GM19043 (cell line): ENCODE measurements at regions not wholly inside any gene's neighbourhood (a gene's known extent, or its start where the extent isn't known, plus 50 kb on each side); places are given as distances from the start of the nearest gene placed in this dataset.
A peak's percentile ranks its signal among the peaks of the same experiment; 100 is the strongest.
"Not testable (repeated sequence)": the region's sequence is repeated elsewhere in the genome, so short reads cannot be mapped to it uniquely, and the experiment has no call there.

Experiments
- ATAC-seq: cut with Tn5 transposase; IDR thresholded peaks from one replicate; pipeline ENCODE4 v1.9.1; 2021; ENCODE audit warnings: low read depth; ENCODE audit not compliant: unreplicated experiment

DNA sequence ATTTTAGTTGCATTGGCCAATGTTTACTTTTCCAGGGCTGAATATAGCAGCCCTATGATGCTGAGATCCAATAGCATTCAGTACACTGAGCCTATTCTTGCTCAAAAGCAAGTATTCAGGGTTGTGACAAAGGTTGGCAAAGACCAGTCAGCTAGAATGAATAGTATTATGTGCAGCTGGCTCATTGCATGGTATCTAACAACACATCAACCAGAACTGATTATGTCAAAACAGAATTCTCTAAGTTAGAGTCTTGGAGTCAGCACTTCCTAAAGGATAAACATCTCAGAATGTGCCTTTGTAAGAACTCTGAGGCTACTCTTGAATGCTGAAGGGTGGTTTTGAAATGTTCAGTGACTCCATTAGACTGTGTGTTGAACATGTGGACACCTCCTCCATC is 774.5 kb upstream of the RGMB start:
- no peak for ATAC-seq

DNA sequence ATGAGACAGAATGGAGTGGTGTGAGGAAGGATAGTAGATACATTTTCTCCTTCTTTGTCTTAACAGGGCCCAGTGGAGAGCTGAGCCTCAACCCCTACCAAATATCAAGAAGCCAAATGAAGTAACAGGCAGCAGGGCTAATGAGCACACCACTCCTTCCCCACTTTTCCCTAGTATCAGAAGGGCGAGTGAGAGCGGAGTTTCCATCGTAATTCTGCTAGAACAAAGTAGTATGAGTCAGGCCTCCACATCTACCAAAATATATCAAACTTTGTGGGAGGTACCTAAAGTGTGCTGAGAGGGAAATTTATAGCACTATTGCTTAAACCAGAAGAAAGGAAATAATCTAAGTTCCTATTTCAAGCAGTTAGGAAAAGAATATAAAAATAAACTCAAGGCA is 769.0 kb upstream of the RGMB start:
- ATAC-seq = no peak

DNA sequence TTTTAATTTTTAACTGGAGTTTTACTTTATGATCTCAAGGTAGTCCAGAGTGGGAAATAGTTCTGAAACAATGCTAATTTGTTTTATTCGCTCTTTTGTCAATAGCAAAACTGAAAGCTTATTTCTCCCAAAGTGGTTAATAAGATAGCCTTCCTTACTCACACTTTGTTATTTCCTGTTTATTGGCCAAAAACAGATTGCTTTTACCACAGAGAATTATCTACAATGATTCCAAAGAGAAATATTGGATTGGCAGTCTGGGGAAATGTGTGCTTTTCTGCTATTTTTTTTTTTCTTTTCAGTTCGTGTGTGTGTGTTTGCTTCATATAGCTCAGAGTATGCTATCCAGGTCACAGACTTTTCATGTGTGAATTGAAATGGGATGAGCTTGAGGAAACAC is 756.7 kb upstream of the RGMB start:
- ATAC-seq = no peak

DNA sequence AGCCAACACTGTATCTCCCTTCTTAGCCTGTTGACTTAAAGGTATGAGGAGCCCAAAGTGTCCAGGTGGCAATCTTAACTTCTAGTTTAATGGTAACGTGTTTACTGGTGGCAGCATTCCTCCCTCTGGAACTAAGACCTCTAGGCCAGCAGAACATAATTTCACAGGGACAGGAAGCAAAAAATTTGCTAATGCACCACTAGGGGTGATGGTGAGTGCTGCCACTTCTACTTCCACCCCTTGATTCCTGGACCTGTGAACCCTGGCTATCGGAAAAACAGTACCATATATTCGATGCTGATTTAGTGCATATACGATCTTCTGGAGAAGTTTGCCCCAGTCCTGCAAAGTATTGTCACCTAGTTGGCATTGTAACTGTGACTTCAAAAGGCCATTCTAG is 743.2 kb upstream of the RGMB start:
- not testable (repeated sequence) for ATAC-seq

DNA sequence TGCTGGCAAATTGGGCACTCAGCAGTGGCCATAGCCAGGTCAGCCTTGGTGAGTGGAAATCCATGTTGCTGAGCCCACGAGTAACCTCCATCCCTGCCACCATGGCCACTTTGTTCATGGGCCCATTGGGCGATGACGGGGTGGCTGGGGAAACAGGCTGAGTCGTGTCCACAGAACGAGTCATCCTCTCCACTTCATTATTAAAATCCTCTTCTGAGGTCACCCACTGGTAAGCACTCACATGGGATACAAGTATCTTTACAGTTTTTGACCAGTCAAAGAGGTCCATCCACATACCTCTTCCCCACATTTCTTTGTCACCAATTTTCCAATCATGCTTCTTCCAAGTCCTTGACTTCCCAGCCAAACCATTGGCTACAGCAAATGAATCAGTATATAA is 742.4 kb upstream of the RGMB start:
- ATAC-seq = not testable (repeated sequence)

DNA sequence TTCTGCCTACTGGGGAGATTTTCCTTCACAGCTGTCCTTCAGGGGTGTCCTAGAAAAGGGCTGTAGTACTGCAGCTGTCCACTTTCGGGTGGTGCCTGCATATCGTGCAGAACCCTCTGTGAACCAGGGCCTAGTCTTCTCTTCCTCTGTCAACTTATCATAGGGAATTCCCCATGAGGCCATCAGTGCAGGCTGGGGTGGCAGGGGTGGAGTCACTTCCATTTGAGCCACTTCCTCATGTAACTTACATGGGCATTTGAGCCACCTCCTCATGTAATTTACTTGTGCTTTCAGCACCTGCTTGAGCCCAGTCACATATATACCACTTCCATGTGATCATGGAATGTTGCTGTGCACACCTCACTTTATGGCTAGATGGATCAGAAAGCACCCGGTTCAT is 742.0 kb upstream of the RGMB start:
- no peak for ATAC-seq

DNA sequence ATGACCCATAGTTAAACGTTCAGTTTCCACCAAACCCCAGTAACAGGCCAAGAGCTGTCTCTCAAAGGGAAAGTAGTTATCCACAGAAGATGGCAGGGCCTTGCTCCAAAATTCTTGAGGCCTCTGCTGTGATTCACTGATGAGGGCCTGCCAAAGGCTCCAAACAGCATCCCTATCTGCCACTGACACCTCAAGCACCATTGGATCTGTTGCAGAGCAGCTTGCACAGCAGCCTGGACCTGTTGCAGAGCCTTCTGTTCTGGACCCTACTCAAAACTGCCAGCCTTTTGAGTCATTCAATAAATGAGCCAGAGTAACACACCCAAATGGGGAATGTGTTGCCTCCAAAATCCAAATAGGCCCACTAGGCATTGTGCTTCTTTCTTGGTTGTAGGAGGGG is 741.5 kb upstream of the RGMB start:
- no peak for ATAC-seq

DNA sequence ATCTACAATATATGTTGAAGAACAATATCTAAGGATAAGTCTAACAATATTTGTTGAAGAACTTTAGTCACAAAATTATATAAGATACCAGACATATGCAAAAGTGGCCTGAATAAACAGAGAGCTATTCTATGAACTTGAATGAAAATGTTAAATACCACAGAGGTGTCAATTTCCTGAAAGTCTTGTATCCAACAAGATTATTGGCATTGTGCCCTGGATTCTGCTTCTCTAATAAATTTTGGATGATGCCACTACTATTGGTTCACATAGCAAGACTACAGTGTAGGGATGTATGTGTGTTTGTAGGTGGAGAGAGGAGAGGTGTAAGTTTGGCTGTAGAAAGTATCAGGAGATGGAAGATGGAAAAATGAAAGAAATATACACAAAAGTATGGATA is 731.8 kb upstream of the RGMB start:
- ATAC-seq = no peak

DNA sequence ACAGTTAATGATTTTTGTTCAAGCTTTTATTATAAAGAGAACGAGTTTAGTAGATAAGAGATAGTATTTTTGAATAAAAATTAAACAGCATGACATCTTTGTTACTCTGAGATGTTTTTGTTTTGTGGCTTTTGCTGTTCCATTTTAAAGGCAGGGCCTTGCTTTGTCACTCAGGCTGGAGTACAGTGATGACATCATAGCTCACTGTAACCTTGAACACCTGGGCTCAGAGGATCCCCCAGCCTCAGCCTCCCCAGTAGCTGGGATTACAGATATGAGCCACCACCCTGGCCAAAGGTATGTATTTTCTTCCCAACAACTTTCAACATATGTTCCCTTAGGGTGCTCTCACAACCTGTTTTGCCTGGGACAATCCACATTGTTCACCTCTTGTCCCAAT is 730.9 kb upstream of the RGMB start:
- ATAC-seq = no peak

DNA sequence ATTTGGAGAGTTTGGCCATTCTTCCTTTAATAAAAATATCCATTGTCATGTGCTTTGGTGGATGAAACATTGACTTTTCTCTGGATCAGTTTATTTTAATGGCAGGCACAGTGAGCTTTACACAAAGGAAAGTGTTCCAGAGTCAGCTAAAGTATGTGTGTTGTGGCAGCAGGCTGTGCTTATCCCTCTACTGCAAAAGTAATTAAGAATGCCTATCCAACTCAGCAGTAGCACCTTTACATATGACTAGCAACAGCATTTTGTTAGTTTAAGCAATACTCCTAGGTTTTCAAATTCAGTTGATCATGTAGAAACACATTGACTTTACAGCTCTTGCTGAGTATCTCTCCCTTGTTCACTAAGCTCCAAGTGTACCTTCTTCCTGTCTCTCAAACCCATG is 730.5 kb upstream of the RGMB start:
- no peak for ATAC-seq

DNA sequence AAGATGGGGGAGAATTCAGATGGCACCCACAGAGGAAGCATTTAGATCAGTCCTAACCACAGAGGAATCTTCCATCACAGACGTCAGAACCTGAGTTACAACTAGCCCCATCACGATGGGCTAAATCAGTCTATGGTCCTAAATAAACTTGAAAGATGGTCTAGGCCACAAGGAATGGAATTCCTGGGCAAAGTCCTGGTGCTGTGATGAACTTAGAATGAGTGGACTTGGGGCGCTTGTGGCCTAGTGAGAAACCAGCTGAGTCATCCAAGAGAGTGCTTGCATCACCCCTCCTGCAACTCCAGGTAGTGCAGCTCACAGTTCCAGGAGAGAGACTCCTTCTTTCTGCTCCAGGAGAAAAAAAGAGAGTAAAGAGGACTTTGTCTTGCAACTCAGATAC is 722.9 kb upstream of the RGMB start:
- no peak for ATAC-seq

DNA sequence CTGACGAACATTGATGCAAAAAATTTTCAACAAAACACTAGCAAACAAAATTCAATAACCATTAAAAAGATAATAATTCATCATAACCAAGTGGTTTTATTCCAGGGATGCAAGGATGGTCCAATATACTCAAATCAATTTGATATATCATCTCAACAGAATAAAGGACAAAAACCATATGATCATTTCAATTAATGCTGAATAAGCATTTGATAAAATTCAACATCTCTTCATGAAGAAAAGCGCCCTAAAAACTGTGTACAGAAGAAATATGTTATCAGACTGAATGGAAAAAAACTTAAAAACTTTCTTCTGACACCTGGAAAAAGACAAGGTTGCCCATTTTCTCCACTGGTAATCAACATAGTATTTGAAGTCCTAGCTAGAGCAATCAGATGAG is 720.3 kb upstream of the RGMB start:
- ATAC-seq = no peak

DNA sequence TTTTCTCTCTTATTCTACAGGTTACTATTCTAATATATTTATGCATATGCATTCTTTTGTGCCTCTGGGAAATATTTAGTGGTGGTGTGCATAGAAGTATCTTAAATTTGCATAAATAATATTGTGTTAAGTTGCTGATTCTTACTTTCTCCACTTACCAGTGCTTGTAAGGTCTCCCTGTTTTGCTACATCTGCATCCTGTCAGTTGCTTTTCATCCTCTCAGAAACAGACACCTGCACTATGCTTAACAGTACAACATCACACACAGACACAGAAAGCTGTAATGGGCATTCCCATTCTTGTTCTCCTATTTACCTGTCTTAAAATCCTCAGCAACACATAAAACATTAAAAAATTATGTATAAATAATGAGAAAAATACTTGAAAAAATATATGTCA is 713.3 kb upstream of the RGMB start:
- ATAC-seq = no peak

DNA sequence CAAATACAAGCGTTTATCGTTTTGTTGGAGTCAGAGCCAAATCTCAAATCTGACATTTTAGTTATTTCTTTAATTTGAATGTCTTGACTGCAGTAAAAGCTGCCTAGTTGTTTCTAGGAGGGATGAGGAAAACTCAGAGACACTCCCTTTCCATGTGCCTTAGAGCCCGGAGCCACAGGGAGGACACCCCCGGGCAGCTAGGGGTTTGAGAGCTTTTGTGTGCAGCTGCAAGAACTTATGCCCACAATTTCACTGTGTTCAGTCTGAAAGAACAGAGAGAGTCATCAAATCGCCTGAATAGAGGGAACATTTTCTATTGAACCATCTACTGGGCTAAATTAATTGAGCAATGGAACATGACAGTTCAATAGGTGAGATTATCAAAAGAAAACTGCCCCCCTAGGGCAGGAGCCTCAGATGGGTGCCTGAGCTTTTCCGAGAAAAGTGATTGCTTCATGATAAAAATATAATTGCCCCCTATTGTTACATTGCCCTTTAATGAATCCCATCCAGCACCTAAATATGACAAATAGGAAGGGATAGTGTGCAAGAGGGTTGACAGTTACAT is 709.3 kb upstream of the RGMB start:
- no peak for ATAC-seq

DNA sequence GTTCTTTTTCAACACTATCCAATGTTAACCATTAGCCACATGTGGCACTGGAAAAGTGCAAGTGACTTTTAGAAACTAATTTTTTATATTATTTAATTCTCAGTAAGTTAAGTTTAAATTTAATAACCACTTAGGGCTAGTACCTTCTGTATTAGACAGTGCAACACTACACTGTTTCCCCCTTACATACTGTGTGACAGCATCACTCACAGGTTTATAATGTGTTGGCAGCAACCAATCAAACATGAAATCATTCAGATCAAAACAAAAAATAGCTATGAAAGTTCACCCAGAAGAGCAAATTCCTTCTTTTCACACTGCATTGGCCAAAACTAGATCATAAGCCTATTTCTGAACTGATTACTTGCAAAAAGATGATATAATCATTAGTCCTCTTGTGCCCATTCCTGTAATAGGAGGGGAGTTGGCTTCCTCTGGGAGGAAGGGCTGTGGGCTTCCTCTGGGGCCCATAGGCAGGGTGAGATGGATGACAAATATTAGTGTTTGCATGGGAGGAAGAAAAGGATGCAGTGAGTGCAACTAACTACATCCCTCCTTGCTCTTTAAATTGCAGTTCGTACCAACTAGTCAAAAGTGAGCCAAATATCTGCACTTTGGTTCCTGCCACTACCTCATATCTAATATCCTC is 708.1 kb upstream of the RGMB start:
- ATAC-seq = no peak

DNA sequence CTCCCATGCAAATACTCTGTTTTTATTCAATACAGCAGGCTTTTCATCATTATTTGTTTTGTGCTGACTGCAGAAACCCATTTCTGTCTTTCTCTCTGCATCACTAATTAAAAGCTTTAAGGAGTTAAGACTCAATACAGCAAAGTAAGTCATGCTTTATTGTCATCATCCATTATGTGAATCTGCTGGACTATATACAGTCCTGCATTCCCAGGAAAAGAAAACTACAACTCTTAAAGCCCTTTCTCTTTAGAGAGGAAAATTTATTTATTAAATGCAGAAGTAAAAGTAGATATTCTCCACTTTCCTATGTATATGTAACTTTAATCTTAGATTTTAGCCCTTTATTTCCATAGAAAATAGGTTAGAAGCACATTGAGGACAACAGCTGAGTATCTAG is 706.6 kb upstream of the RGMB start:
- no peak for ATAC-seq

DNA sequence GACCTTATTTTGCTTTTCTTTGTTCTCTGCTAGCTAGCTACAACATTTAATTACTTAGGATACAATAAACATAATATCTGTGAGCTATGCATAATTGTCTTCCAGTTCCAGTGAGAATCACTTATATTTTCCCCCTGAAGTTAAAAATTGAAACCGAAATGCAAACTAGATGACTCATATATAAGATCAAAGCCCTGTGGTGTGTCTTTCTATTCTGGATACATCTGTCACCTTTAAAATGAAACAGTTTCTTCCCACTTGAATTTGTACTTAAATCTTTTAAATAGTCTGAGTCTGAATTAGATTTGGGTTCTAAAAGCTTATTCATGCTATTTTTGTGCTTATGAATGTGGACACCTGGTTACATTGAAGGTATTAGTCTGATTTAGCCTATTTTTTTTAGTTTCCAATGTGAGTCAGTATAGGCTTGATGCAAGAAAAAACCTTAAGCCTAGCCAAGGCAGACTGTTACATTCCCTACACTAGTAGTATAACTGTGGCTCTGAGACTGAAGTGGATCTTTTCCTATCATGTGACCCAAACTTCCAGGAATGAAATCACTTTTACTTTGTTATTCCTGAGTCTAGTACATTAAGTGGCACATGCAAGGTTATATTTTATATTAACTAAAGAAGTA is 703.5 kb upstream of the RGMB start:
- peak; percentile 64 for ATAC-seq

DNA sequence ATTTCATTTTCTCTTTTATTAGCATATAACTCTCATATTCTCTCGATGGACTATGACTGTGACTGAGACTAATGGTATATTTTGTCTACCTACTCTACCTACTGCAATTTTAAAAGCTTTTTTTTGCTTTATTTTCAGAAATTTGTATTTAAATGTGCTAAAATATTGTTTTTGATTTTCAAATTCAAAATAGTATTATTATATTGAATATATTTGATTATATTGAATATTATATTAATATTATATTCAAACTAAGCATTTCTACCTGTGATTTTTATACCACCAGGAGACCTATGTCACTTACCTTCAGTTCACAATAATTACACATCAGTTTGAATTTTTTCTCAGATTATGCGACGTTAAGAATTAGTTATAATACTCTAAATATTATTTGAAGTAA is 700.5 kb upstream of the RGMB start:
- no peak for ATAC-seq

DNA sequence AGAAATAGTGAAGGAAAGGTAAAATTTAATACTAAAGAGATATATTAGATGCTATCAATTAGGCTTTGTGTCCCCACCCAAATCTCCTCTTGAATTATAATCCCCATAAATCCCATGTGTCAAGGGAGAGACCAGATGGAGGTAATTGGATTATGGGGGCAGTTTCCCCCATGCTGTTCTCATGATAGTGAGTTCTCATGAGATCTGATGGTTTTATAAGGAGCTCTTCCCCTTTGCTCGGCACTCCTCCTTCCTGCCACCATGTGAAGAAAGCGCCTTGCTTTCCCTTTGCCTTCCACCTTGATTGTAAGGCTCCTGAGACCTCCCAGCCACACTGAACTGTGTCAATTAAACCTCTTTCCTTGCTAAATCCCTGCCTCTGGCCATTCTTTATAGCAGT is 697.0 kb upstream of the RGMB start:
- no peak for ATAC-seq

DNA sequence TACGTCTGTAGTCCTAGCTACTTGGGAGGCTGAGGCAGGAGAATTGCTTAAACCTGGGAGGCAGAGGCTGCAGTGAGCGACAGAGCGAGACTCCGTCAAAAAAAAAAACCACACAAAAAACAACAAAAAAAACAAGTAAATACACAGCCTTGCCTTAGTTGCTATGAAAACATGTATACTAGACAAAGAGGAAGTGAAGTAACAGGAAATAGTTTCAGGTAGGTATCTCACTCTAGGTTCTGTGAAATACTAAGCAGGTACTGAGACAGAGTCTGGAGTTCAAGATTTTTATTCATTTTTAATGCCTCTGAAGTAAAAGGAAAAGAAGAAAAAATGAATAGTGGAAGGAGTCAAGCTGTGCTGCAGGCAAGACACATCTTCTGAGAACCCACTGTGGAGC is 687.9 kb upstream of the RGMB start:
- ATAC-seq = no peak

DNA sequence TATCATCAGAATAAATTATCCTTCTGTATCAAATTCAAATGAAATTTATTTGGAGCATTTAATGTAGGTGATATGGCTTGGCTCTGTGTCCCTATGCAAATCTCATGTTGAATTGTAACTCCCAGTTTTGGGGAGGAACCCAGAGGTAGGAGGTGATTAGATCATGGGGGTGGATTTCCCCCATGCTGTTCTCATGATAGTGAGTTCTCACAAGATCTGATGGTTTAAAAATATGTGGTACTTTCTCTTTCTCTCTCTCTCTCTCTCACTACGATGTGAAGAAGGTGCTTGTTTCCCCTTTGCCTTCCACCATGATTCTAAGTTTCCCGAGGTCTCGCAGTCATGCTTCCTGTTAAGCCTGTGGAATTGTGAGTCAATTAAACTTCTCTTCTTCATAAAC is 678.4 kb upstream of the RGMB start:
- ATAC-seq = no peak

DNA sequence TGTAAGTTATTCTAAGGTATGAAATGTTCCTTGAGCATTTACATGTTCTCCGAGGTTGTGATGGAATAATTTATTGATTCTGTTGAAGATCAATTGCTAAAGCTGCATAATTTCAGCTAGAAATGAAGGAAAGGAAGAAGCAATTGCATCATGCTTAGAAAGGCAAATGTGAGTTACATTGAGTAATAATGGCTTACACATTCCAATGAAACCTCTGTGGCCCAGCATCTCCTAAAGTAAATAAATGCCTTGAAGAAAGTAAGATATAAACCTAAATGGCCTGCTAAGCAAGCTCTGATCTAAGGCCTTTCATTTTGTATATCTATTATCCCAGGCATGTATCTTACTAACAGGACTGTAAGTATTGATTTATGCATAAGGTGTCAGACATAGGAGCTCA is 677.3 kb upstream of the RGMB start:
- ATAC-seq = no peak
